DMS153 treated with DMSO at 0.1 percent for 48 hours (cell line): ENCODE measurements at regions not wholly inside any gene's neighbourhood (a gene's known extent, or its start where the extent isn't known, plus 50 kb on each side); places are given as distances from the start of the nearest gene placed in this dataset.
"Not testable (repeated sequence)": the region's sequence is repeated elsewhere in the genome, so short reads cannot be mapped to it uniquely, and the experiment has no call there.

Source experiments
- DNase-seq: peaks from one replicate; lab custom pipeline; 2025; ENCODE audit not compliant: unreplicated experiment; lab: John Stamatoyannopoulos, UW

DNA sequence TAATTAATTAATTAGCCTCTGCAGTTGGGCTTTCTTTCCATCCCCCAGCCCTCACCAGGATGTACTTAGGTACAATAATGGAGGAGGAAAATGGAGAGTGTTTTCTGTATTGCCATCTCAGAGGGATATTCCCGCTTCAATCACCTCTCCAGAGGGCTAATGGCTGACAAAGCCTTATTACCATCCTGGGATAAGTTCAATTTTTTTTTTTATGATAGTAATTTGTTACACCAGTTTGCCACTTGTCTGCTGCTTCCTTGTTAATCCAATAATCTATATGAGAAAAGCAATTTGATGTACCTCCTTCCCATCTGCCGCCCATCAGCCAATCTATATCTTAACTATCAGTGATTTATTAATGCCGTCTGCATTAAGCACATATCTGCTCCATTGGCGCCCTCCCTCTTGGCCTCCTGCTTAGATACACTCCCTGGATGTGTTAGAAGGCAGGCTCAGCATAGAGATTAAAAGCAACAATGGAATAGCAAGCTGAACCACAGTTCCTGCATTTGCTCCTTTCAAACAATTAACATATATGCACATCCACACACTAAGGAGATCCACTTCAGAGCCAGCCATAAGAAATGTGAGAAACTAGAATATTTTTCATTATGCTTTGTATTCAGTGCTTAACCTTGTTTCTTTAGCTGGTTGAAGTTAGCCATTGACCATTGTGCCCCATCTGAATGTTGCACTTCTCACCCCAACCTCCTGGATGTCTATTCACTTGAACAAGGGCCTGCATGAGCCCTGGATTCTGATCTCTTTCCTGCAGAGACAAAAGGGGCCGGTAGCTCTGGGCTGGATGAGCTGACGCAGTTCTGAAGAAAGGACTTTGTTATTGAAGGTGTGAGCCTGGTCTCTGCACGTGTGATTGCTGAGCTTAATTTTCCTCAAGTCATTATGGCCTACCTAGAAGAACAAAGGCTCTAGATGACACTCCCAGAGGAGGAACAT, 237.3 kb upstream of the GAP43 start:
- no peak for DNase-seq

DNA sequence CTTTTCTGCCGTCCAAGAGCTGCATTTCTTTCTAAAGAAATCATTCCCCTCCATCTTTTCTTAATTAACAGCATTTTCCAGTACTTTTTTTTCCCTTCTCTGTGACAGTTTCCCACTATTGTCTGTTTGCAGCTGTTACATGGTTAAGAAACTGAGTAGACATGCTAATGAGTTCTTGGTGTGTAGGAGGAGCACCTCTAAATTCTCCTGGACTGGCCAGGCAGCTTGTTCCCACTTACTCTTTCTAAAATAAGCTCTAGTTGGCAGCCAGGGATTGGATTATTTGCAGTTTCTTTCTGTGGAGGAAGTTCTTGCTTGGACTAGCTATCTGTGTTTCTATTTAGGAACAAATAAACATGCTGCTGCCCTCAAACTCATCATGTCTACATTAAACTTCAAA, 235.1 kb upstream of the GAP43 start:
- no peak for DNase-seq

DNA sequence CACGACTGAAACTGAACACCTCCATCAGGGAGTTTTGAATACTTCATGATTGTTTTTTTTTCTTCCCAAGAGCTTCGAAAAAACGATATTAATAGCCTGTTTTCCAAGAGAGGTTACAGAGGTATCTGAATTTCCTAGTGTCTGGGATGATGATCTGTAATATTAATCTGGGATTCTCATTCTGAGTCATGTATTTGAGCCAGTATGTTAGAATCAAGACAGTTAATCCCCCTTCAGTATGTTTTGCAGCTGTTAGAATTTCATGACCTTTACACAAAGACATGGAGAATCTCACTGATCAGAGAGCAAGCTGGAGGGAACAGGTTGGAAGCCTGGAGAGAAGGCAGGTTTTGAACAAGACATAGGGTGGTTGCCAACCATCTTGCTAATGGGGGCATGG, 234.5 kb upstream of the GAP43 start:
- DNase-seq, result no peak

DNA sequence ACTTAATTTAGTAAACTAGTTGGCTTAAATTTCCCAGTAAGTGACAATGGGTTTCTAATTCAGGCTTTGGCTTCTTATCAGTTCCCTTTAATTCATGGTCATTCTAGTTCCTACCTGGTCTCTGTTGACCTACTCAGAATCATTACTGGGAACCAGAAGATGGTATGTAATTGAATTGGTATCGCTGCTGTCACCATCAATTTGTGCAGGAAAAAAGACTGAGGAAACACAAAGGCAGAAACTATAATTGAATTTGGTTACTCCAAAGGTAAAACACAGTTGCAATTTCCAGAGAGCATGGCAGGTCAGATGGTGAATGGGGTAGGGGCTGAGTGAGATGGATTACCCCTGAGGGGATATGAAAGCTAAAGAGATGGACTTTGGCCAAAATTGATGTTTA, 226.5 kb upstream of the GAP43 start:
- DNase-seq, result no peak

DNA sequence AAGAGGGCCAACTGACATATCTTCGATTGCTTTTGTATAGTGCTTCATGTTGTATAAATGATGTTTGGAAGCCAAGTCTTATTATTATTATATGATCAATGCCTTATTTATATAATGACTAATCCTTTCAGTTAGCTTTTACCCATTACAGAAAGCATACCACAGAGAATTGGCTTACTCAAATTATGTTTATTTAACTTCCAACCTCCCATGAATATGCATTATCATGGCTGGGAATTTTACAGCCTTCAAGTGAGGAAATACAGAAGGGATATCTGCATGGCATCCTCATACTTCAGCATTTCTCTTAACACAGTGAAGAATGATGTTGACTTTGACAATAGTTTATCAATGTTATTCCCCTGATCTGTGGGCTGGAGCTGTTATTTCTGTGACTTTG, 225.9 kb upstream of the GAP43 start:
- DNase-seq, result no peak

DNA sequence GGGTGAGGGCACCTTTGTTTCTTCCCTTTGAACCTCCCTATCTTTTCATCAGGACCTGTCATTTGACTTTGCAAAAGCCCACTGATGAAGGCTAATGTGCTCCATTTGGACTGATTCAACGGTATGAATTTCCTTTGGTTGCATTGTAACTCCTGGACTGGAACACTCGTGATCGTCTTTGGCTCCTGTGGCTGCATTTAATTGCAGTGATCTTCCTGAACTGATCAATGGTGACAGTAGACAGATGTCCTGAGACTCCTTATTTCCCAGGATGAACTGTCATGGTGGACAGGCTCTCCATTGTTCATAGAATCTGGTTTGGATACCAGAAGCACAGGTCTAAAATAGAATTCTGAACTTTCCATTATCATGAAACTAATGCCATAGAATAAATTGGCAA, 224.8 kb upstream of the GAP43 start:
- DNase-seq, result no peak

DNA sequence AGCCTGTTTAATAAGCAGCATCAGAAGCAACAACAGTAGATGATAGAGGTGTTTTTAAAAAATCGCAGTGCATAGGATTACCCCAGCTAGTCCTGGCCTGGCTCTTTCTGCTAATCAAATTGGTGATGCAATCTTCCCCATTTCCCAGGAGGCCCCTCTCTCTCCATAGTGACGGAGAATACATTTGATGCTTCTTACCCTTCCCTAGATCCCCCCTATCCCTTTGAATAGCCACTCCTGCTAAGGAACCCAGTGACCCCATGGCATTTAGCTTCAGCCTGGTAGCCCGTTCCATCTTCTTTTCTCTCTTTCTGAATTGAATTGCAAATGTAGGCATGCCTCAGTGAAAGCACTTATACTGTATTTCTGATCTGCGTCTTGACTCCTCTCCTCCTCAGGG, 223.6 kb upstream of the GAP43 start:
- DNase-seq, result no peak

DNA sequence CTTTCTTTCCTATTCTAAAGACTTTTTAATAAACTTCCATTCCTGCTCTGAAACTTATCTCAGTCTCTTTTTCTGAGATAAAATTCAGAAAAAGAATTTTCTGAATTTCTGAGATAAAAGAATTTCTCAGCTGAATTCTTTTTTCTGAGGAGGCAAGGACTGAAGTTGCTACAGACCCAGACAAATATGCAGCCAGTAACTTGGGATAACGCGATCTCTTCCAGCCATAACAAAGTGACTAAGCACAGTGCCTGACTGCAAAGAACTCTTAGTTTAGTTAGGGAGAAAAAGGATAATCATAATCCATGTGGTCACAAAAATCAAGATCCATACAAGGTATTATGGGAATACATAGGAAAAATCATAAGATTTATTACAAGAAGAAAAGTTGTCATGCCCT, 222.0 kb upstream of the GAP43 start:
- DNase-seq, result no peak

DNA sequence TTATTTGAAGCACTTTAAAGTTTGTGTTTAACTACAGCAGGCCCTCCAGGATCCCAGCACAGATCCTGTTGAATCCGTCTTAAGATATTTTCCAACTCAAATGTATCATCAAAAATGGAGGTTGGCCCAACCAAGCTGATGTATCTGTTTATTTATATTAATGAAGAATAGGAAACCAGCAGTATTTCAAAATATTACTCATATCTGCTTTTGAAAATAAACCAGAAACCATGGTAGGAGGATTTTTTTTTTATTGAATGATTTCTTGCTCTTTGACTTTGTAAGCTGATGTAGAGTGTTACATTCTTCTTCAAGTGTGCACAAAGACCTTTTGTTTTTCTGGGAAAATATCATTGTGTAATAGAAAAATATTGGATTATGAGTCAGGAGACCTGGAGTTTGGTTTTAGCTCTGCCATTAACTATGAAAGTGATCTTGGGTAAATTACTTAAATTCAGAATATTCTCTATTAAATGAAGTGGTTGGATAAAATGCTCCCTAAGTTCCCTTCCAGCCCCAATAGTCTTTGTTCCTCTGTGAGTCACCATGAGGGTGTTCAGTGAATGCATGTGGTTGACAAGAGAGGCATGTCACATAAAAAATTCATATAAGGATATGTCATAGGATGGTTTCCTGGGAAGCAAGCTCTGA, 221.3 kb upstream of the GAP43 start:
- DNase-seq, result no peak

DNA sequence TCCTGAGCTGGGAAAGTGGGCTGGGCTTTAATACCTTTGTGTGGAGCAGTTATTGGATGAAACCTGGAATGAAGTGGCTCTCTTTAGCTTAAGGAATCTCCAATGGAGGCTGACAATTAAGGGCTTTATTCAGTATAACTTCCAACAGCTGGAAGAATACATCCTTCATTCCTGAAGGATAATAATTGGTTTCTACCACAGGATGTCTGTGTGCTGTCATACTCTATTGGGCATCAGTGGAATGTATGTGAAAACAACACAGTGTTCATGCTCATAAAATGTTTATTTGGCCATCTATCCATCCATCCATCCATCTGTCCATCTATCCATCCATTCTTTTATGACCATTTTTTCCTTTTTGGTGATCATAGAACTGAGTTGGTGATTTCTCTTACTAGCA, 220.7 kb upstream of the GAP43 start:
- DNase-seq, result no peak

DNA sequence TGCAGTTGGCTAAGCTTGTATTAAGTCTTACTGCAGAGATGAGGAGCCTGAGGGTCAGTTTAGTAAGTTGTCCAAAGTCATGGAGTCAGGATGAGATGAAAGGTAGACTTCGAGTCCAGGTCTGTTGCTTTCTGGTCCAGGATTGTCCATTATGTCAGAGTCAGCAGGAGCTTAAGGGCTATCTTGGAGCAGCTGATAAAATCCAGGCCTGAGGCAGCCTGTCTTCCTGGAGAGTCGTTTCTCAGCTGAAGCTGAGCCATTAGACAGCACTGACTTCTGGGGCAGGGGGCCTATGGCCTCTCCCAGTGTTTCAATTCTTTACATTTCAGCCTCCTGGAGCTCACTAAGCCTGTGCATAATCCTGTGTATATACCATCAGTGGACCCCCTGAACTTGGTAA, 219.5 kb upstream of the GAP43 start:
- no peak for DNase-seq

DNA sequence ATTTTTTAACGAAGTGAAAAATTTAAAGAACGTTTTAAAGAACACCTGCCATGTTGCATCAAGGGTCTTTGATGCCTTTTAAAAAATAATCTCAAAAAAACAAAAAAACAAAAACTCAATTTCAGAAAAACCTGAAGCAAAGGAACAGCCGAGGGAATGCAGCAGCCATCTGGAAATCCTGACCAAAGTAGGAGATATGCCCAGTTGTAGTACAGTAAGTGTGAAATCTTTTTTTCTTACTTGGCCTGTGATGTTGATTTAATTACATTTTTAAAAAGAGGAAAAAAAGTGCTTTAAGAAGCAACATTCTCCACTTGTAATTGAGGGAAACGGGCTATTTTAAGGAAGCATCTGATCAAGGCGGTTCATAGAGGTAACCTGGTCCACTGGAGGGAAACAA, 213.7 kb upstream of the GAP43 start:
- no peak for DNase-seq

DNA sequence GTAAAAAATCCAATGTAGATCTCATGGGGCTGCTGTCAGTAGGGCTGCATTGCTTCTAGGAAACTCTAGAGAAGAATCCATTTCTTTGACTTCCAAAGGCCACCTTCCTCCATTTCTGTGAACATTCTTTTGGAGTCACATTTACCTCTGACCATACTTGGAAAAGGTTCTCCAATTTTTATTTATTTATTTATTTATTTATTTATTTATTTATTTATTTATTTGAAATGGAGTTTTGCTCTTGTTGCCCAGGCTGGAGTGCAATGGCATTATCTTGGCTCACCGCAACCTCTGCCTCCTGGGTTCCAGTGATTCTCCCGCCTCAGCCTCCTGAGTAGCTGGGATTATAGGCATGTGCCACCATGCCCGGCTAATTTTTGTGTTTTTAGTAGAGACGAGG, 208.7 kb upstream of the GAP43 start:
- not testable (repeated sequence) for DNase-seq

DNA sequence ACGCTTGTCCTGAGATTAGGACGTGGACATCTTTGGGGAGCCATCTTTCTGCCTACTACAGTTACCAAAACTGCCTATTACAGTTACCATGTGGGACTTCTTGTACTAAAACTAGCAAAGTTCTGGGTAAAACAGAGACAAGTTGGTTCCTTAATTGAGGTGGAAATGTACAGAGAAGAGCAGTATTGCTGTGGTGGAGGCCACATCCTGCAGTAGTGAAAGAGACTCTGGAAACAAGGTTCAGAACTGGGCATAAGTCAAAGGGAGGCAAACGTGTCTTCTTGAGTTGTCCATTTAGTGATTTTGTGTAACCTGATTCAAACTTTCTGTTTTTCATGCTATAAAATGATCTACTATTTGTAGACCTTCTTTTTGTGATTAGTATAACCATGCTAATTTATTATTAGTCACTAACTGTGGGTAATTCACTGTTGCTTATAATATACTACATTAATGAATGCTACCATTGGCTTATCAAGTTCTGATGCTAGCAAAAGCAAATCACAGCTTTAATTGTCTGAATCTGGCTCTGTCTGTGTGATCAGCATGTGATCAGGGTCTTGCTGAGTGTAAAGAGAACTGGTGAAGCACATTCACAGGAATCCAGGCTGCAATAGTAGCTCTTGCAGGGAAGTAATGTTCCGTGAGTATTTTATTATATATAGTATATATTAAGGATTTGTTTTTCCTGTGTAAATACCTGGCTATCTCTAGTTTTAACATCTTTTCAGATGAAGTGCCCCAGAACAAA, 207.9 kb upstream of the GAP43 start:
- DNase-seq, result no peak

DNA sequence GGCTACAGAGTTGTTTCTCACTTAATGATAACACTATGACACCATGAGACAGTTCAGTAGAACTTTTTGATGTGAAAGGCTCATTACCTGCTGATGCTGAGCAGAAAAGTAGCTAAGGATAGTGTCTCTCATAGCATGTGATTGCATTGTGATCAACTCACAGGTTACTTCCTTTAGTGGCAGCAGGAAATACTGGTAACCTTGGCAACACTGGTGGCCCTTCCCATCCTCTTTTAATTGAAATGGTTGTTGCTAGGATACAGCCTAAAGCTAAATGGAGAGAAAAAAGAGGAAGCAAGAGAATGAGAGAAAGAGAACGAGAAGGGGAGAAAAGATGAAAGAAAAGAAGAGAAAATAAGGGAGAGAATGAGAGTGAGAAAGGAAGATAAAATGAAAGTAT, 204.7 kb upstream of the GAP43 start:
- peak; percentile 20 for DNase-seq

DNA sequence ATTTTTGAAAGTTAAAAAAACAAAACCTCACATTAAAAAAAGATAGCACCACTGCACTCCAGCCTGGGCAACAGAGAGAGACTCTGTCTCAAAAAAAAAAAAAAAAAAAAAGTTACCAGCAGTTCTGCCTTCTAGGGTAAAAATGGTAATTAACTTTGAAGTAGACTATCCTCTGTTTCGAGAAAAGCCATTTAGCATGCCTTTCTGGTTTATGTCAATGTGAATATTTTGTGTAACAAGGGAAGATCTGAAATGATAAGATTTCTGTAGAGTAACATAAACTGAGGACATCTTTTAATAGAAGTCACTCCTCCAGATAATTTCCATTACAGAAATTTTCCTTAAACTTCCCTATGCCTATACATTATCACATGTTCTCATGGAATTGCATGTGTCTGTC, 203.2 kb upstream of the GAP43 start:
- DNase-seq, result no peak

DNA sequence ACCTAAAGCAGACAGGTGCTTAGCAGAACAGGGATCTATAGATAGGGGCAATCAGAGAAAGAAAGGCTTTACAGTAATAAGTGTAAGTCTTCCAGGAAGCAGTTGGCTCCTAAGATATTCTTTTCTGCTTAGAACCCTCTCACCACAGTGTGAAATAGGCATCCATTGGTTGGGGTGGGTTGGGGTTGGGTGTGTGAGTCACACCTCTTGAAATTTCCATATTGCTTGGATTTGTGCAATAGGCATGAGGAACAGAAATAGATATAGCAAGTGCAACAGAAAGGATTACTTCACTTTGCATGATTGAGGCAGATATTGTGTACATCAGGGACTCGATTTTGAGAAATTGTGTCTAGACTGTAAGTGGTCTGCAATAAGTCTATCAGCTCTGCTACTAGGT, 200.1 kb upstream of the GAP43 start:
- DNase-seq, result no peak

DNA sequence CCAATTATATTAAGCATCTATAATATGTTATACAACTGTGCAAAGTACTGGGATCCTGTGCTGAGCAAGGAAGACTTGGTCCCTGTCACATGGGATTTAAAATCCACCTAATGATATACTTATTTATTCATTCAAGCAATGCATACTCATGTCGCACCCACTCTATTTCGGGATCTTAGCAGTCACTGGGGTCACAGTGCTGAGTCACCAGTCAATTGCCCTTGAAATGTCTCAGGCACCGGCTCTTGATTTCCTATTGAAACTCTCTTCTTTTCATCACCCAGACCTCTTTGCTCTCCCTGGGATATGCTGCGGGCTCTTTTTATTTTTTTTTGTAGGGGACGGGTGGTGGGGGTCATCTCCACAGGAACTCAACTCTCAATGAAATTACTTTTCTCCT, 194.5 kb upstream of the GAP43 start:
- no peak for DNase-seq

DNA sequence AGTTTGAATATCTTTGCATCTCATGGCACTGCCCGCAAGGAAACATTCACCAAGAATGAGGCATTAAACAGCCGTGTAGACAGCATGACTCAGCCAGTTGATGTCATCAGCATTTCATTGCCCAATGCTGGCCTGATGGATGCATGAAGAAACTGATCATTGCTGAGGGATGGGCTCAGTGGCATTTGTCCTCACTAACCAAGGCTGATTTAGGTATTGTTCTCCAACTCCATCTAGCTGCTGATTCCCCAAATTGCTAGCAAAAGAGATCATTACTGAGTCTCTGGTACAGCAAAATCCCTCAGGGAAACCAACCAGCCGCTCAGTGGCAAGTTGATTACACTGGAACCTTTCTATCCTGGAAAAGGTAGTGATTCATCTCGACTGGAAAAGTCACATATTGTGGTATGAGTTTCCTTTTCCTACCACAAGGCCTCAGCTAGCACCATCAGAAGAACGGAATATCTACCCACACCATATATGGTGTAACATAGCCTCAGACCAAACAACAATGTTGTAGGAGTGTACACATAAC, 186.5 kb upstream of the GAP43 start:
- DNase-seq, result no peak

DNA sequence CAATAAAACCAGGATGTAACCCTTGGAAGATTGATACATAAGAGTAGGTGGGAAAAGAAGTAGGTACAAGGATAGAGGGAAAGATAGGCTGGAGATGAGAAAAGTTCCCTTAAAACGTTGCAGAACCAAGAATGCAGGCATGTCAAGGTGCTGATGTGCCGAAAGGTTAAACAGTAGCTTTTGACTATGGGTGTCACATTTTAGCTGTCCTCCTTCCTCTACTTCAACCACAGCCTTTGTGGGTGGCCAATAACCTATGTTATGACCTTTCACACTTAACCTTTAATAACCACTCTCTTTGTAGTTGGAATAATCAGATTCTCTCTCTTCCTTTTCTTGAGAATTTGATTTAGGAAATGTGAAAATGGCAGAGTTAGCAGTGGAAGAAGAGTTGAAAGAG, 184.5 kb upstream of the GAP43 start:
- no peak for DNase-seq

DNA sequence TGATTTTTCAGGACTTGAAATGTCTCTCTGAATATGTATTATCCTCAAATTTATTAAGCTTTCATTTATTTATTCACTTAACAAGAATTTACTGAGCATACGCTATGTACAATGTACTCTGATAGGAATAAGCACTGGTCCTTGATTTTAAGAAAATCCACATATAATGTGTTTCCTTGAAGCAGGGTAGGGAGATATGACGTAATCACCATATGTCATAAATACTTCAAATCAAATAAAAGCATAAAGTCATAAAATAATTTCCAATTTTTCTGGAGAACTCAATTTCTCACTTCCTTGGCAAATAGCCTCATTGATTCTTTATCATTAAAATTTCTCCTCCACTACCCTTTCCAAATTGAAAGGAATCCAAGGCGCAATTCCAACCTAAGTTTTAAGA, 177.8 kb upstream of the GAP43 start:
- DNase-seq, result no peak

DNA sequence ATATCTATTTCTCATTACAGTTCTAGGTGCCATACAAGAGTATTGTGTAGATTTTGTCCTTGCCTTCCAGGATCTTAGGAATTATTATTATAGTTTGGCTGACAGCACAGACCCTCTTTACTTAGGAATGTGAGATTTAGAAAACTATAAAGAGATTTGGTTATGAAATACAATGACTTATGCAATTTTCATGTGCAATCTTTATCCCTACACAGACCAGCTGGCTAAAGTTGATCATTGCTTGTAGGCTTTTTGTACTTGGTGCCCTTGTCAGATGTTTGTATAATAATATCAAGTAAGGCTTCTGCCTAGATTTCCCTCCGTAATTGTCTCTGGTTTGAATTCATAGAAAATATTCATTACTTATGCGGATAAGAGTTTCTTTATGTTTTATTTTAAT, 174.5 kb upstream of the GAP43 start:
- no peak for DNase-seq
